ENCODE measurements at regions not wholly inside any gene's neighbourhood (a gene's known extent, or its start where the extent isn't known, plus 50 kb on each side); places are given as distances from the start of the nearest gene placed in this dataset.
"Not testable (repeated sequence)": the region's sequence is repeated elsewhere in the genome, so short reads cannot be mapped to it uniquely, and the experiment has no call there.

DNA sequence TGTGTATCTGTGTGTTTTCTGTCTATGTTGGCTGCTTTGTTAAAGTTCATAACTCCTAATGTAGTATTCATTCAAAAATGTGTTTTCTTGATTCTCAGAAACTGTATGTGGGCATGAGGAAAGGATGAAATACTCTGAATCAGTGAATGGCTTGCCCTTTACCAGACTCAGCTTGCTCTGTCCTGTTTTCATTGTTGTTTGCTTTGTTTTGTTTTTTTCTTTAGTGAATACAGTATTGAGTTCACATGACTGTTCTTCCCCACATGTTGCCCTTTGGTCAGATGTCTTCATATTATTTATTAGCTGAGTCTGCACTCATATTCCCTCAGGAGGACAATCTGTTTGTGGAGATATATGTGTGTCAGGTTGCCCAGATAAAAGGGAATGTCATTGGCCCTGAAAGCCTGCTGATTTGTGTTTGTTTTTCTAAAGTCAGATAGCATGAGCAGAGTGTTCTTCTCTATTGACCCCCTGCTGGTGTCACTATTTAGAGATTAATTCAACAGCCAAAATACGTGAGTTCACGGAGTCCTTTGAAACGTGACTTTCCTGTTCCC, 1184.4 kb downstream of the RPA4 start:
- DNase-seq: no peak

DNA sequence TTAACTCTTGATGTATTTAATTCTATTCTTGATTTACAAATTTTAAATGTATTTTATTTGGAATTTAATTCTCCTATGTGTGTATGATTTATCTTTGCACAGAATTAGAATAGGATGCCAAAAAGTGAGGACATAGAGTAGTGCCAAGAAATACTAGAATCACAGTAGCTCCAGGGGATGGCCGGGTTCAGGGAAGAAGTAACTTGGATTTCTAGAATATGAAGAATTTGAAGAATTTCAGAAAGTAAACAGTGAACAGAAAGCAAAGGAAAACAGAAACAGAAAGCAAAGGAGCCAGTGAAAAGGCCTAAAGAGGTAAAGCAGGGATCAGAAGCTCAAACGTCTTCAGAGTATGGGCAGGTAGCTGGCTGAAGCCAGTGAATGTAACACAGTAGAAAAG, 1187.6 kb downstream of the RPA4 start:
- no peak for DNase-seq

DNA sequence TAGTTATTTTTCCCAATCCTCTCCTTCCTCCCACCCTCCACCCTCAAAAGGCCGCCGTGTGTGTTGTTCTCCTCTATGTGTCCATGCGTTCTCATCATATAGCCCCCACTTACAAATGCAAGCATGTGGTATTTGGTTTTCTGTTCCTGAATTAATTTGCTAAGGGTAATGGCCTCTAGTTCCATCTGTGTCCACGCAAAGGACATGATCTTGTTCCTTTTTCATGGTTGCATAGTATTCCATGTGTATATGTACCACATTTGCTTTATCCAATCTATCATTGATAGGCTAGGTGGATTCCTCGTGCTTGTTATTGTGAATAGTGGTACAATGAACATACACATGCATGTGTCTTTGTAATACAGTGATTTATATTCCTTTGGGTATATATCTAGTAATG, 1193.7 kb downstream of the RPA4 start:
- DNase-seq: no peak

DNA sequence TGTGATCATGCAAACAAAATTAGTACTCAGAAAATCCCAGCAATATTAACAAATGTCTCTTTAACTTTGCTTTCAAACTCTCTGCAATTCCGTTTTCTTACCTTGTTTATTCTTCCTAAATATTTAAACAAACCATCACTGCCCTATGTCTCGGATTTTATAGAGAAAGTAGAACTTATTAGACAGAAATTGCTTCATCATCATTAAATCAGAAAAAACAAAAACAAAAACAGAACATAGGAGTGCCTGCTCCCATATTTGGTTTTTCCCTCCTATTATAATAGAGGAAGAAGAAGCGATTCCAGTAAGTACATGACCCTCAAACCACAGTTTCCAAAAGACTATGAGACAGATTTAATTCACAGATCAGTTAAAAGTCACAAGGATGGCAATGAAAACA, 1228.0 kb downstream of the RPA4 start:
- DNase-seq: no peak

DNA sequence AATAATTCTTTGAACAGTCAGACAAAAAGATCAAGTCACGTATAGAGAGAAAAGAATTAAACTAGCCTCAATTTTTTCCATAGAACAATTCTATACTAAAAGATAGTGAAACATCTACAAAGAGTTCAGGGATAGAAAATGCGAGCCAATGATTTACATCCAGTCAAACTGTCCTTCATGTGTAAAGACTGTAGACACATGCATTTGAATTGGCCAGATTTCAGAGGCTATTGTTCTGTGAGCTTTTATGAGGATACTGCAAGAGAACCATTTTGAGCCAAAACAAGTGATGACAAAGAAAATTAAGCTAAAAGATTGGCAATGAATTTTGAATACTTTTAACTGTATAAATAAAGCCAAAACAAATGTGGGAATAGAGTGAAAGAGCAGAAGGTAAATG, 1230.3 kb downstream of the RPA4 start:
- no peak for DNase-seq

DNA sequence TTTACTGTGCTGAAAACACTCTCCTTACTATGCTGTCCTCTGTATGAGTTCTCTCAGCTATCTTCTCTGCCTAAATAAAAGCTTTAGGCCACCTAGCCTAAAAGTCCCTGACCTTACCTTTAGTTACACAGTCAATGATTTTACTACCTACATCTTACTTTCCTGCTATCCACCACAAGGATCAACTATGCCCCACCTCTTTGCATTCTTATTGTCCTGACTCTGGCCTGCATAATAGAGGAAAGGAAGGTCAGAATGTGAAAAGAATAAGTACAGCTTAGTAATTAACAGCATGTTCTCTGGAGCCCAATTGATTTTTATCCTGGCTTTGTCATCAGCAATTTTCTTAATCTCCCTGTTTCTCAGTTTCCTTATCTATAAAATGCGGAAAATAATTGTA, 1257.8 kb downstream of the RPA4 start:
- no peak for DNase-seq

DNA sequence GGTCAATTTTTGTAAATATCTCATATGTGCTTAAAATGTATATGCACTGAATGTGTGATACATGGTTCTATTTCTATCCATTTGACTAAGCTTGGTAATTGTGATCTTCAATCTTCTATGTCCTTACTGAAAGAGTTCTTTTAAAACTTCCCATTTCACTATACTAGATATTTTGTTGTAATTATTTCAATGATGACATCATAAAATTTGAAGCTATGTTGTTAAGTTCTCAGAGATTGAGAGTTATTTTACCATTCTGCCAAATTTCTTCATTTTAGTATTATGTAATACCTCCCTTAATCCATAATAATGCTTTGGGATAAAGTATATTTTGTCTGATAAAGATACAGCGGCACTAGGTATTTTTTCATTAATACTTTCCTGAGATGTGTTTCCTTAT, 1307.3 kb downstream of the RPA4 start:
- no peak for DNase-seq

DNA sequence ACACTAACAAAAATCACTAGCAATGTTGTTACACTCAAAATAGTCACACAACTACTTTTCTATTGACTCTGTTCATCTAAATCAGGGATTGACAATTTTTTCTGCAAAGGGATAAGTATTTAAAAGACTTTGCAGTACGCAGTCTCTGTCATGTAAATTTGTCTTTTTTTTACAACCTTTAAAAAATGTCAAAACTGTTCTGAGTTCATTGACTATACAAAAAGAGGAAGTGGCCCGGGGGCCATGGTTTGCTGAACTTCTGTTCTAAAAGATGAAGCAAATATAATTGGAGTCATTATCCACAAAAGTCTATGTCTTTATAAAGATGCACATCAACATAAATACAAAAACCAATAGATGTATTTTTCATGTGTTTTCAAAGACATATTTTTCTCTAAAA, 1310.3 kb downstream of the RPA4 start:
- no peak for DNase-seq

DNA sequence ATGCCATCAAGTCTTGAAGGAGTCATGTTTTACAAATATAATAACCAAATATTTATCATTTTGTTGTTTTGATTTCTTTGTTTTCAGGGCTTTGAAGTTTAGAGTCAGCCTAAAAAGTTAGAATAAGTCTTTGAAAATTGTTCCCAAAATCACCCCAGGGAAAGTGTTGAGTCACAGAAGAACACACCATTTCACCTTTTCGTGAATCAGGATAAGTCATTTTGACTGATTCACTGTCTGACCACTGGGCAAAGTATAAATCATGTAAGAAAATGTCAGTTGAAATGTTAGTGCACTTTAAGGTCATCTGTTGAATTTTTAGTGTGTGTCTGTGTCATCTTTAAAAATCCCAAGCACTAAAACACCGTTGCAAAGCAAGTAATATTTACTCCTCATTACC, 1320.1 kb downstream of the RPA4 start:
- DNase-seq: no peak

DNA sequence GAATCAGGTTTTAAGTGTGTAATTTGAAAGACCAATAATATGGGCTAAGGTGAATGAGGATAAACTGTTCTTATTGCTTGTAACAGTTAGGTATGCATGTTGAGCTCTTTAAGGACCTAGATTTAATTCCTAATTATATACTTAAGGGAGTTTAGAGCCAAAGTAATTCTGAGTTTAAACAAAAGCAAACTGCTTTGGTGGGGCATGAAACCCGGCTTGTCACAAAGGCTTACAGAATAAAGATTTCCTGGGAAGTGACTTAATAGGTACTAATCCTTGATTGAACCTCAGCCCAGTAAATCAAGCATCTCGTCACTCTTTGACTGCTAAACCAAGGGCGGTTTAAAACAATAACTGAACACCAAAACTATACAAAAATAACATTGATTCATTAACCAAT, 1324.2 kb downstream of the RPA4 start:
- DNase-seq: no peak

DNA sequence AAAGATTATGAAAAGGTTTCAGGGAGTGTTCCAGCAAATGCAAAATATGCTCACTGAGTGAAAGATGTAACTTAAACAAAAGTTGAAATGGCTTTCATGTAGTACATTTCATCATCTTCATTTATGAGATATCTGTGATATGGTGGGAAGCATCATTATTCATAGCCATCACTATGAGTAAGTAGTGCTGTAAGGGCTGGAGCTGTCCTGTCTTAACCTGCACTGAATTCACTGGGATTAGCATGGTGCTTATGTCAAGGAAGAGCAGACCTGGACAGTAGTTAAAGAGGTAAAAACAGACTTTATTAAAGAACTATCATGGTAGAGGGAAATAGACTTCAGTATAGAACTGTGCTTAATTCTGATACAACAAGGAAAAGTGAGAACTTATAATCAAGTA, 1347.3 kb downstream of the RPA4 start:
- DNase-seq: no peak

DNA sequence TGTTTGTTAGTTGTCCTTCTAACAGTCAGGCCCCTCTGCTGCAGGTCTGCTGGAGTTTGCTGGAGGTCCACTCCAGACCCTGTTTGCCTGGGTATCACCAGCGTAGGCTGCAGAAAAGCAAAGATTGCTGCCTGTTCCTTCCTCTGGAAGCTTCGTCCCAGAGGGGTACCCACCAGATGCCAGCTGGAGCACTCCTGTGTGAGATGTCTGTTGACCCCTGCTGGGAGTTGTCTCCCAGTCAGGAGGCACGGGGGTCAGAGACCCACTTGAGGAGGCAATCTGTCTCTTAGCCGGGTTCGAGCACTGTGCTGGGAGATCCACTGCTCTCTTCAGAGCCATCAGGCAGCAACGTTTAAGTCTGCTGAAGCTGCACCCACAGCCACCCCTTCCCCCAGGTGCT, 1356.4 kb downstream of the RPA4 start:
- not testable (repeated sequence) for DNase-seq

DNA sequence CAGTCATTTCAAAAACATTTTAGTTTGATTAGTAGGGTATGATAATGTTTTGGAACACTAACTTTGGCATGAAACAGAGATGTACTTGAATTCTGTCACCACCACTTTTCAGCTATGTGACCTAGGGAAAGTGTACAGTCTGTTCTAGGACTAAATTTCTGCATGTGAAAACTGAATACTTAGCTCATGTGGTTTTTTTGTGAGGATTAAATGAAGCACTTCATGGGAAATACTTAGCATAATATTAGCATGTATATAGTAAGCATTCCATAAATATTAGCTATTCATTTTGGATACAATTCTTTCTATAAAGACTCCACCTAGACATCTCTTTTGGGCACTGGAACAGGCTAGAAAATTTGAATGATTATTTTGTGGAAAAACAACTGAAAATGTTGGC, 1379.4 kb downstream of the RPA4 start:
- DNase-seq: no peak

DNA sequence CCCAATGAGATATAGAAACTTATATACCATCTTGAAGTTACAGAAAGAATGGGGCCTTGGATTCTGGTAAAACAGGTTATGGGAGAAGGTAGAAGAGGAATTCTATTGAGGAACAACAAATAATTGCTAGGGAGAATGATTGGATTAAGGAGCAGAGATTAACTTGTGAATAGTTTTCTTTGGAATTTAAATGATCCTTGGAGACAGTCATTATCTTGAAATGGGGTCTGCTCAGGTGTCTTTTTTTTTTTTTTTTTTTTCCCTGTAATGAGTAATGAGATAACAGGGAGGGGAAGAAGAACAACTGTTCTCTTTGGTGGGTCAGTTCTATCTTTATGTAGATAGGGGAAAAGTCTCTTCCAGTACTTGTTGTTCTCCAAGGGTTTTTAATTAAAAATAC, 1406.0 kb downstream of the RPA4 start:
- no peak for DNase-seq

DNA sequence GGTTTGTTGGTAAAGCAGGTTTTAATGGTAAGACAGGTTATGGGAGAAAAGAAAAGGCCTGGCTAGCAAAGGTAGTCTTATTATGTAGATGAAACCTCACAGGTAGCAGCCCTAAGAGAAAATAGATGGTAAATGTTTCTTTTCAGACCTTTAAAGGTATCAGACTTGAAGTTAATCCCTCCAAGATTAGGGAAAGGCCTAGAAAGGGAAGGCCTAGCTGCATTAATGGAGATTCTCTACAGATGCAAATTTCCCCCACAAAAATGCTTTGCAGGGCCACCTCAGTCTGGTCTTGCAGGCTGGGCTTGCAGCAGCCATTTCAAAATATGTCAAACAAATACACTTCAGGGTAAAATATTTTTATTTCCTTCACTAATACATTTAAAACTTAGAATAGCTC, 1410.6 kb downstream of the RPA4 start:
- no peak for DNase-seq

DNA sequence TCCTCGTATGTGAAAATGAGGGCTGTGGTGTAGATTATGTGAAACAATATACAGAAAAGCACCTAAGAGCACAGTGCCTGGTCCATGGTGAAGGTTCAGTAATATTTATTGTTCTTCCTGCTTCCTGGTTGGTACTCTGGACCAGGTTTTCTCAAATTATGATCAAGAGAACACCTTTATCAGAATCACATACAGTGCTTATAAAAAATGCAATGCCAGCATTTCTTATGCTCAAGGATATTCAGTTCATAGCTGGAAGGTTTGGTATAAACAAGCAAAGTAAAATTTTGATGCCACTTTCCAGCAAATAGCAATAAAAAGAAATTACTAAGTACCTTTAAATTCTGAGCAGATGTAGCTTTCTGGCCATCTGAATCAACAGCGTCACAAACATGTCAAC, 1412.4 kb downstream of the RPA4 start:
- DNase-seq: no peak

DNA sequence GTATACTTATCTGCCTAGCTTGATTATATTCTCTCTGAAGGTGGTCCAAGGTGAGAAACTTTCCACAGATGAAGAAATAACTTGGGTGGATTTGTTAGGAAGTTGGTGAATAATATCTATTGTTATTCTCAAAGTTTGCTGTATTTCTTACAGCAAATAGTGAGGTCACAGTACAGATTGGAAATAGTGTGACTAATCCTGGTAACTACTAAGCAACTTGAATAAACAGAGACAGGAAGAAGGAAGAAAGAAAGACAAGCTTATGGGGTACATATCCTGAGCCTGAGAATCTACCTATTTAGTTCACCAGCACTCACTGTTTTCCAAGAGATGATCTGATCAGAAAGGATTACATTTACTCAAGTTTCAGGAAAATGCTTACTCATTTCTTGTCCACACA, 1416.1 kb downstream of the RPA4 start:
- DNase-seq: no peak

DNA sequence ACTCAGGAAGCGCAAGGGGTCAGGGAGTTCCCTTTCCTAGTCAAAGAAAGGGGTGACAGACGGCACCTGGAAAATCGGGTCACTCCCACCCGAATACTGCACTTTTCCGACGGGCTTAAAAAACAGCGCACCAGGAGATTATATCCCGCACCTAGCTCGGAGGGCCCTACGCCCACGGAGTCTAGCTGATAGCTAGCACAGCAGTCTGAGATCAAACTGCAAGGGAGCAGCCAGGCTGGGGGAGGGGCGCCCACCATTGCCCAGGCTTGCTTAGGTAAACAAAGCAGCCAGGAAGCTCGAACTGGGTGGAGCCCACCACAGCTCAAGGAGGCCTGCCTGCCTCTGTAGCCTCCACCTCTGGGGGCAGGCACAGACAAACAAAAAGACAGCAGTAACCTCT, 1416.8 kb downstream of the RPA4 start:
- not testable (repeated sequence) for DNase-seq

DNA sequence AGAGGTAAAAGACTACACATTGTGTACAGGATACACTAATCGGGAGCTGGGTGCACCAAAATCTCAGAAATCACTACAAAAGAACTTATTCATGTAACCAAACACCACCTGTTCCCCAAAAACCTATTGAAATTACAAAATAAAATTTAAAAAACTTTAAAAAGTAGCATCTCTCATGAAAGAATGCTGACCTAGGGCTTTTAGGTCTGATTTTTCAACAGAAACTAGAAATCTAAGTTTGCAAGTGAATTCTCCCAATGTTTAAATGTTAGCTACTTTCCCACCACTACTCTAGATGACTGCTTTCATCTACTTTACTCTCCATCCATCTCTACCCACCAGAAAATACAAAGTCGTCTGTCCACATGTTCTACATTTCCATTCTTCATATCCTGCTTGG, 1447.7 kb downstream of the RPA4 start:
- no peak for DNase-seq

DNA sequence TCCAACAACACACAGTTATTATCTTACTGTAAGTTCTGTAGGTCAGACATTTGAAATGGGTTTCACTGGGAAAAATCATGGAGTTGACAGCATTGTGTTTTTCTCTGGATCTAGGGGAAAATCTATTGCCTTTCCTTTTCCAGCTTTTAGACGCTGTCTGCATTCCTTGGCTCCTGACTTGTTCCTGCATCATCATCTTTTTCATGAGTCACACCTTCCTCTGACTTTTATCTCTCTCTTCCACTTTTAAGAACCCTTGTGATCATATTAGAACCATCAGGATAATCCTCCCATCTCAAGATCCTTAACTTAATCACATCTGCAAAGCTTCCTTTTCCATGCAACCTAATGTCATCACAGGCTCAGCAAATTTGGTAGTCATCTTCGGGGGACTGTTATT, 1454.8 kb downstream of the RPA4 start:
- no peak for DNase-seq

DNA sequence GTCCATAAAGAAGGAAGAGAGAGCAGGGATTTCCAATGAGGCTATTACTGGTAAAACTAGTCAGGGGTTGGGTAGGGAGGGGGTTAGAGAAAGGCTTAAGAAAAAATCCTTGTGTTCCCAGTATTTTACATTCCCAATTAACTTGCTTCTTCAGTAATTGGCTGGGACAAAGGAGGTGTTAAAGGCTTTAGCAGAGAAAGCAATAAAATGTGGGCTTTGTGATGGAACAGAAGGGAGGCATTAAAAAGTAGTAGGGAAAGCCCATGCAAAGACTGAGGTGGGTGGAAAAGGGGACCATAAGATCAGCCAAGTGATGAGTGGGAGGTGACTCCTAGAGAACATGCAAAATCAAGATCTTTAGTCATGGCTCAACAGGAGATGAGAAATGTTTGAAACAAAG, 1467.2 kb downstream of the RPA4 start:
- no peak for DNase-seq

DNA sequence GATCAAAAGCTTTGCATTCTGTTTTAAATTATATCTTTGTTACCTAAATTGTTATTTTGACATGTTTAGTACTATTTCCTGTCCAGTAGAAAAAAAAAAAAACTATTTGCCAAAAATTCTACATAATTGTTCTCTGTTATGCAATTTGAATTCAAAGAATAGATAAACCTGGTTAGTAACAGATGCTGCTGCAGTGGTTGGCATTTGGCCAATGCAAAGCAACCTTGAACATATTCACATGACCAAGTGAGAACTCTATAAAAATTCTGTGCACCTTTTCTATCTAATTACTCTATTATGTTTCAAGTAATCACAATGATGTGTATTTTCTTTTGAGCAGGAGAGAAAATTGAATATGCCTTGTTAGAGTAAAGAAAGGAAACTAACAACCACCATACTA, 1473.4 kb downstream of the RPA4 start:
- DNase-seq: peak; percentile 51

DNA sequence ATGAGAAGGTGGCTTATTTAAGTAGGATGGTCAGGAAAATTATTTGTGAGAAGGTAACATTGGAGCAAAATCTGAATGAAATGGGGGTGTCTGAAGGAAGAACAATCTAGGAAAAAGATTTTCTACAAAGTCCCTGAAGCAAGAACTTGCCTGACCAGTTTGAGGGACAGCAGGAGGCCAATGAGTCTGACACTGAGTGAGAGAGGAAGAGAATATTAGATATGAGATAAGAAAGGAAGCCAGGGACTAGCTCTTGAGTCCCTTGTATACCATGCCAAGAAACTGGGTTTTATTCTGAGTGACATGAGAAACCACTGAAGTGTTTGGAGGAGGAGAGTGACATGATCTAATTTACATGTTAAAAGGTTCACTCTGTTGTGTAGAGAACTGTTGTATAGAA, 1478.9 kb downstream of the RPA4 start:
- no peak for DNase-seq

DNA sequence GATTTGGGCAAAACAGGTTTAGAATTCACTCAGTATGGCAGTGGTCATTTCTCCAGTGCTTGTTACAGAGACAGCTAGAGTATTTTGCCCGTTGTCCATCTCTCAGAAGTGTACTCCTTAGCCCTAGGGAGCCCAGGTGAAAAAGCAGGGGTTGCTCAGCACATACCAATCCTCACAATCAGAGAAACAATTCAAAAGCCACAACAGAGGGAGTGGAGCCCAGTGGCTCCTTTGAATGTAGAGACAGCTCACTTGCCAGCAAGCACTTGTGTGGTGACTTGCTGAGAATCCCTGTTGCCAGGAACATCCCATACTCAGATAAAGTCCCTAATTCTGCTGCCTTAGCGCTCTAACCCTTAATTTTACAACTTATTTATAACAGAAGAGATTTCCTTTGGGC, 1488.3 kb downstream of the RPA4 start:
- DNase-seq: no peak

DNA sequence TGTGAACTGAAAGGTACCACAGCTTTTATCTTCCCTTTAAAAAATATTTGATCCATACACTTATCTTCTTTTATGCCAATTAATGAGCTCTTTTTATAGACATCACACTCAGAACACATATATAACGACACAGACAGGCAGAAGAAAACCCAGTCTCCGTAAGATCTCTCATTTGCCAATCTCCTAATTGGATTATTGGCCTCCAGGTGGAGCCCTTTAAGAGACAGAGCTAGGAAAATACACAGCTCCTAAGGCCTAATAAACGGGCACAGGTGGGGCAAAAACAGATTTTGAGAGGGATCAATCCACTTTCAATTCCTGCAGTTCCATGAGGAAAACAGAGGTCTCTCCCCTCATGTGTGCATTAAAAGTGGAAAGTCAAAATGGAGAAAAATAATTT, 1495.4 kb downstream of the RPA4 start:
- no peak for DNase-seq

DNA sequence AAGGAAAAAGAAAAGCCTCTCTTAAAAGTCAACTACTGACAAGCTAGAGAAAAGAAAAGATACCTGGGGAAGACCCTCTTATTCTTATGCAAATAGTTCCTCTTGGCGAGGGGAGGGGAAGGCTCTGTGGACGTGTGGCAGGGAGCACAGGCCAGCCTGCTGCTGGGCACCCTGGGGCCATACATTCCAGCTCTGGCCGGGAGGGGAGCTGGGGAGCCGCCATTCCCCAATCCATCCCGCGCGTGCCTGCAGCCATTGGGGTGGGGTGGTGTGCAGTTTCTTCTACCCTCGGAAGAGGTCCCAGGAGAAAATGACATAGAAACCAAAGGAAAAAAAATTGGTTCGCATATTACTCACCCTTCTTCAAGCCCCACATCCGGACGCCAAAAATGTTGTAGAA, 1496.4 kb downstream of the RPA4 start:
- no peak for DNase-seq

Data from NCI-H2081 treated with DMSO at 0.1 percent for 48 hours (cell line).